CD4-positive, alpha-beta T cell (primary cell): ENCODE measurements at regions not wholly inside any gene's neighbourhood (a gene's known extent, or its start where the extent isn't known, plus 50 kb on each side); places are given as distances from the start of the nearest gene placed in this dataset.

Source experiments
- ATAC-seq: fragments of 200-7000 bp; cut with Tn5 transposase; one replicate; pipeline ENCODE4 v1.10.0; 2022; ENCODE audit warnings: mild to moderate bottlenecking; ENCODE audit not compliant: poor library complexity
- CTCF ChIA-PET: fragments of 350-600 bp; sonication (Branson Sonifier 250); formaldehyde crosslinking; loops from one replicate; lab custom pipeline; 2021; ENCODE audit warnings: antibody characterized with exemption, inconsistent platforms; lab: Charles Lee
- POLR2A ChIA-PET: fragments of 350-600 bp; sonication (Branson Sonifier 250); formaldehyde crosslinking; loops from one replicate; lab custom pipeline; 2021; ENCODE audit warnings: antibody characterized with exemption, inconsistent platforms; lab: Charles Lee
- DNase-seq, 14 experiments: peaks; one replicate each; pipeline ENCODE4 v3.0.0-alpha.2; 2013 to 2020; ENCODE audit warnings: mixed read lengths in 2 of 14
- H3K27ac ChIP-seq, 2 donors: one replicate each; pipeline versions ENCODE4 v1.5.1 to v1.7.0; 2013; ENCODE audit warnings: low read length in 2 of 2, low read depth in 1 of 2, mild to moderate bottlenecking in 1 of 2
- H3K27me3 ChIP-seq, 2 experiments: 1 replicate in 1 of 2; 2 replicates in 1 of 2; pipeline versions ENCODE4 v1.6.1 to v1.7.0; 2013; ENCODE audit warnings: low read length in 2 of 2, control low read depth in 1 of 2, mild to moderate bottlenecking in 1 of 2, moderate library complexity in 1 of 2; ENCODE audit not compliant: insufficient read depth in 2 of 2, control insufficient read depth in 1 of 2
- H3K36me3 ChIP-seq: one replicate; pipeline ENCODE4 v1.6.1; 2013; ENCODE audit warnings: low read length, control low read depth; ENCODE audit not compliant: insufficient read depth
- H3K4me1 ChIP-seq: one replicate; pipeline ENCODE4 v1.6.1; 2013; ENCODE audit warnings: low read length, control low read depth; ENCODE audit not compliant: insufficient read depth
- H3K4me3 ChIP-seq: one replicate; pipeline ENCODE4 v1.5.1; 2013; ENCODE audit warnings: mild to moderate bottlenecking, low read length, moderate library complexity
- H3K9me3 ChIP-seq, 2 experiments: 1 replicate in 1 of 2; 2 replicates in 1 of 2; pipeline versions ENCODE4 v1.6.1 to v1.7.0; 2013; ENCODE audit warnings: low read length in 2 of 2, mild to moderate bottlenecking in 2 of 2, control low read depth in 1 of 2, moderate library complexity in 1 of 2; ENCODE audit not compliant: control insufficient read depth in 1 of 2, insufficient read depth in 1 of 2
- H3K27ac Mint-ChIP-seq: one replicate; pipeline ENCODE4 v1.8.0; 2020; ENCODE audit warnings: mixed read lengths
- H3K27me3 Mint-ChIP-seq: one replicate; pipeline ENCODE4 v1.8.0; 2021; ENCODE audit warnings: mixed read lengths
- H3K36me3 Mint-ChIP-seq: one replicate; pipeline ENCODE4 v1.8.0; 2021; ENCODE audit warnings: low read depth, mixed read lengths
- H3K4me1 Mint-ChIP-seq: one replicate; pipeline ENCODE4 v1.8.0; 2021; ENCODE audit warnings: low read depth, mixed read lengths
- H3K4me3 Mint-ChIP-seq: one replicate; pipeline ENCODE4 v1.8.0; 2020; ENCODE audit warnings: mild to moderate bottlenecking, mixed read lengths
- H3K9me3 Mint-ChIP-seq: one replicate; pipeline ENCODE4 v1.8.0; 2020; ENCODE audit warnings: mixed read lengths
- CTCF ChIP-seq: fragments of 200-600 bp; IDR thresholded peaks from one replicate; pipeline ENCODE4 v1.8.0; 2022; ENCODE audit warnings: antibody characterized with exemption, mild to moderate bottlenecking
- intact Hi-C, 2 experiments: fragments of 100-400 bp; cut with DNase I in 1 of 2; cut with micrococcal nuclease in 1 of 2; formaldehyde crosslinking; loops; one replicate each; pipeline versions ENCODE4 v1.15.1 to v1.9.0; 2023 to 2025; cut with DNase I, micrococcal nuclease

- H3K4me1 Mint-ChIP-seq = no peaks in the 10 kb centered on the region
- intact Hi-C loops = no loop called here
- H3K9me3 Mint-ChIP-seq = no peaks in the 10 kb centered on the region
- no peak for DNase-seq
- no peak overlapping the region for H3K4me3 Mint-ChIP-seq
- no peaks in the 10 kb centered on the region for H3K36me3 Mint-ChIP-seq
- Histone ChIP-seq H3K36me3 (no peaks in the 10 kb centered on the region), H3K4me1 (no peaks in the 10 kb centered on the region), H3K27me3 (no peaks in the 10 kb centered on the region), H3K4me3 (no peak overlapping the region), H3K27ac (no peak overlapping the region), H3K9me3 (no peaks in the 10 kb centered on the region)
- CTCF ChIA-PET = no interaction called here
- no peak for TF ChIP-seq CTCF
- ATAC-seq = no peak
- H3K27me3 Mint-ChIP-seq = no peaks in the 10 kb centered on the region
- POLR2A ChIA-PET = interaction anchor here (1.5 kb wide), 1 partner anchor 12 kb away, joined by 3 read pairs; no protein-coding TSS in a partner anchor
- no peak overlapping the region for H3K27ac Mint-ChIP-seq
Measured at GRCh38 chr6:141744194-141744925, 388.4 kb upstream of the GJE1 start.

GRCh38 chr6:141736104-141736503 lies 396.6 kb upstream of the GJE1 start:
- no peak for ATAC-seq
- Mint-ChIP-seq H3K27ac (no peak overlapping the region), H3K27me3 (no peaks in the 10 kb centered on the region)

GRCh38 chr6:141735126-141735525 lies 397.6 kb upstream of the GJE1 start:
- ATAC-seq = no peak
- Mint-ChIP-seq H3K9me3 (no peaks in the 10 kb centered on the region), H3K4me1 (no peaks in the 10 kb centered on the region), H3K4me3 (no peak overlapping the region), H3K36me3 (no peaks in the 10 kb centered on the region), H3K27ac (no peak overlapping the region), H3K27me3 (no peaks in the 10 kb centered on the region)
- no peaks in the 10 kb centered on the region for H3K27me3 ChIP-seq
- no peaks in the 10 kb centered on the region for H3K36me3 ChIP-seq
- H3K9me3 ChIP-seq = no peaks in the 10 kb centered on the region
- no peak overlapping the region for H3K4me3 ChIP-seq
- POLR2A ChIA-PET = no interaction called here
- H3K4me1 ChIP-seq = no peaks in the 10 kb centered on the region
- no peak for TF ChIP-seq CTCF
- intact Hi-C loops = no loop called here
- no peak for DNase-seq
- H3K27ac ChIP-seq = no peak overlapping the region
- CTCF ChIA-PET = no interaction called here

More at GRCh38 chr6:141736104-141736503, 396.6 kb upstream of the GJE1 start:
- no peaks in the 10 kb centered on the region for H3K36me3 Mint-ChIP-seq
- Histone ChIP-seq H3K4me3 (no peak overlapping the region), H3K27me3 (no peaks in the 10 kb centered on the region), H3K36me3 (no peaks in the 10 kb centered on the region), H3K9me3 (no peaks in the 10 kb centered on the region), H3K27ac (no peak overlapping the region), H3K4me1 (no peaks in the 10 kb centered on the region)
- intact Hi-C loops = no loop called here
- TF ChIP-seq CTCF = no peak
- ChIA-PET CTCF (no interaction called here), POLR2A (no interaction called here)
- no peaks in the 10 kb centered on the region for H3K4me1 Mint-ChIP-seq
- no peak for DNase-seq
- no peaks in the 10 kb centered on the region for H3K9me3 Mint-ChIP-seq
- H3K4me3 Mint-ChIP-seq = no peak overlapping the region
